ENCODE measurements at regions not wholly inside any gene's neighbourhood (a gene's known extent, or its start where the extent isn't known, plus 50 kb on each side); places are given as distances from the start of the nearest gene placed in this dataset.

- Mint-ChIP-seq H3K36me3 (ENCODE audit: low read depth, unreplicated experiment) (no peaks in the 10 kb centered on the region), H3K27me3 (ENCODE audit: unreplicated experiment) (peaks cover 4% of the 10 kb centered on the region), H3K27ac (ENCODE audit: unreplicated experiment) (no peak overlapping the region), H3K4me3 (ENCODE audit: unreplicated experiment) (no peak overlapping the region), H3K4me1 (ENCODE audit: unreplicated experiment) (no peaks in the 10 kb centered on the region), H3K9me3 (ENCODE audit: unreplicated experiment) (no peaks in the 10 kb centered on the region)
- DNase-seq (ENCODE audit: low spot score) = no peak
- no peak for TF ChIP-seq CTCF (IDR thresholded peaks at IDR 0.05; ENCODE audit: unreplicated experiment)
Observed at GRCh38 chr2:226066391-226066790, 666.9 kb downstream of the NYAP2 start.

GRCh38 chr2:226064932-226065570 lies 665.5 kb downstream of the NYAP2 start:
- Mint-ChIP-seq H3K9me3 (ENCODE audit: unreplicated experiment) (no peaks in the 10 kb centered on the region), H3K4me1 (ENCODE audit: unreplicated experiment) (no peaks in the 10 kb centered on the region), H3K27ac (ENCODE audit: unreplicated experiment) (no peak overlapping the region), H3K36me3 (ENCODE audit: low read depth, unreplicated experiment) (no peaks in the 10 kb centered on the region), H3K4me3 (ENCODE audit: unreplicated experiment) (no peak overlapping the region), H3K27me3 (ENCODE audit: unreplicated experiment) (peaks cover 4% of the 10 kb centered on the region)
- DNase-seq (ENCODE audit: low spot score) = no peak
- no peak for TF ChIP-seq CTCF (IDR thresholded peaks at IDR 0.05; ENCODE audit: unreplicated experiment)

- DNase-seq (ENCODE audit: low spot score) = no peak
- no peak overlapping the region for H3K27ac Mint-ChIP-seq (ENCODE audit: unreplicated experiment)
- no peaks in the 10 kb centered on the region for H3K4me1 Mint-ChIP-seq (ENCODE audit: unreplicated experiment)
- no peak for TF ChIP-seq CTCF (IDR thresholded peaks at IDR 0.05; ENCODE audit: unreplicated experiment)
- peaks cover 4% of the 10 kb centered on the region for H3K27me3 Mint-ChIP-seq (ENCODE audit: unreplicated experiment)
- no peaks in the 10 kb centered on the region for H3K36me3 Mint-ChIP-seq (ENCODE audit: low read depth, unreplicated experiment)
- no peaks in the 10 kb centered on the region for H3K9me3 Mint-ChIP-seq (ENCODE audit: unreplicated experiment)
- H3K4me3 Mint-ChIP-seq (ENCODE audit: unreplicated experiment) = no peak overlapping the region
Observed at GRCh38 chr2:226063704-226064440, 664.4 kb downstream of the NYAP2 start.

- Mint-ChIP-seq H3K36me3 (ENCODE audit: low read depth, unreplicated experiment) (no peaks in the 10 kb centered on the region), H3K27ac (ENCODE audit: unreplicated experiment) (no peak overlapping the region), H3K4me3 (ENCODE audit: unreplicated experiment) (no peak overlapping the region), H3K9me3 (ENCODE audit: unreplicated experiment) (no peaks in the 10 kb centered on the region), H3K4me1 (ENCODE audit: unreplicated experiment) (no peaks in the 10 kb centered on the region), H3K27me3 (ENCODE audit: unreplicated experiment) (peaks cover 3% of the 10 kb centered on the region)
- DNase-seq (ENCODE audit: low spot score) = no peak
- no peak for TF ChIP-seq CTCF (IDR thresholded peaks at IDR 0.05; ENCODE audit: unreplicated experiment)
Observed at GRCh38 chr2:226059961-226060627, 660.6 kb downstream of the NYAP2 start.

- H3K27me3 Mint-ChIP-seq (ENCODE audit: unreplicated experiment) = peaks cover 3% of the 10 kb centered on the region
Observed at GRCh38 chr2:226057914-226058313, 658.4 kb downstream of the NYAP2 start.

More at GRCh38 chr2:226057914-226058313, 658.4 kb downstream of the NYAP2 start:
- Mint-ChIP-seq H3K36me3 (ENCODE audit: low read depth, unreplicated experiment) (no peaks in the 10 kb centered on the region), H3K4me1 (ENCODE audit: unreplicated experiment) (no peaks in the 10 kb centered on the region), H3K27ac (ENCODE audit: unreplicated experiment) (no peak overlapping the region), H3K9me3 (ENCODE audit: unreplicated experiment) (no peaks in the 10 kb centered on the region), H3K4me3 (ENCODE audit: unreplicated experiment) (no peak overlapping the region)
- TF ChIP-seq CTCF (IDR thresholded peaks at IDR 0.05; ENCODE audit: unreplicated experiment) = no peak
- no peak for DNase-seq (ENCODE audit: low spot score)

Data from endothelial cell (in vitro differentiated cells).